ENCODE measurements at regions not wholly inside any gene's neighbourhood (a gene's known extent, or its start where the extent isn't known, plus 50 kb on each side); places are given as distances from the start of the nearest gene placed in this dataset.

GRCh38 chr14:86420131-86420530, 890.2 kb downstream of the FLRT2 start (continued):
- no peak for TF ChIP-seq MTA1 (CRISPR knock-in tag; IDR thresholded peaks at IDR 0.05; ENCODE audit: borderline replicate concordance)
- TF ChIP-seq ETV5 (CRISPR knock-in tag; IDR thresholded peaks at IDR 0.05; ENCODE audit: borderline replicate concordance) = no peak

- no peak for DNase-seq (ENCODE audit: low spot score)
- no peaks in the 10 kb centered on the region for H4K20me1 ChIP-seq (ENCODE audit: insufficient read depth, low read length)
- no peak for FAIRE-seq
- TF ChIP-seq NCOR1 (IDR thresholded peaks at IDR 0.05; ENCODE audit: borderline replicate concordance, low read length) = no peak
- TF ChIP-seq ZBTB7B (CRISPR knock-in tag; IDR thresholded peaks at IDR 0.05) = no peak
- no peak for TF ChIP-seq ZBTB4 (CRISPR knock-in tag; IDR thresholded peaks at IDR 0.05; ENCODE audit: borderline replicate concordance)
- TF ChIP-seq TFE3 (CRISPR knock-in tag; IDR thresholded peaks at IDR 0.05) = no peak
- no peak for TF ChIP-seq ZNF703 (CRISPR knock-in tag; IDR thresholded peaks at IDR 0.05; ENCODE audit: borderline replicate concordance)
- no peak for TF ChIP-seq MBD4 (IDR thresholded peaks at IDR 0.05; ENCODE audit: borderline replicate concordance, low read length)
- in situ Hi-C loops (cut with HindIII; ENCODE audit: extremely low pct_ligation_motif_present, low pct_unique_long_range_greater_than_20kb) = no loop called here
- H2AFZ ChIP-seq (ENCODE audit: low read length) = no peak overlapping the region
- no peak overlapping the region for H3K27ac ChIP-seq (ENCODE audit: extremely low read length, insufficient read depth, low read length)
- no peak for ATAC-seq
- no peaks in the 10 kb centered on the region for H3K79me2 ChIP-seq (ENCODE audit: insufficient read depth, low read length)
- WGBS (ENCODE audit: low lambda C conversion rate) = 0% methylated on average over 1 of the region's 1 CpG
- BruUV-seq (replicated peaks) = no TSS peak
- no peaks in the 10 kb centered on the region for H3K36me3 ChIP-seq (replicated peaks in 1 of 2; ENCODE audit: control insufficient read depth in 1 of 2, insufficient read depth in 2 of 2, low read length in 2 of 2)
- ChIA-PET CTCF (ENCODE audit: low intra/inter-chr PET ratio, low total read pairs) (no interaction called here), POLR2A (no interaction called here)
- no peak overlapping the region for H3K9ac ChIP-seq (ENCODE audit: insufficient read depth, low read depth, low read length)
- no peak overlapping the region for H3K4me2 ChIP-seq (ENCODE audit: low read depth, low read length)
- intact Hi-C loops (cut with micrococcal nuclease; ENCODE audit: unreplicated experiment) = no loop called here
- no peak overlapping the region for H3K4me3 ChIP-seq (replicated peaks in 1 of 3; ENCODE audit: insufficient read depth in 1 of 3, low read depth in 2 of 3, low read length in 3 of 3)
- H3K4me1 ChIP-seq (ENCODE audit: insufficient read depth, low read length) = no peaks in the 10 kb centered on the region
- no peaks in the 10 kb centered on the region for H3K9me3 ChIP-seq (ENCODE audit: low read length)
- no peaks in the 10 kb centered on the region for H3K27me3 ChIP-seq (ENCODE audit: control insufficient read depth in 1 of 2, insufficient read depth in 2 of 2, low read length in 2 of 2)
These were observed 884.2 kb downstream of the FLRT2 start for GRCh38 chr14:86414146-86414545.
